GM21447 (cell line): ENCODE measurements at regions not wholly inside any gene's neighbourhood (a gene's known extent, or its start where the extent isn't known, plus 50 kb on each side); places are given as distances from the start of the nearest gene placed in this dataset.

Source experiments
- ATAC-seq: cut with Tn5 transposase; IDR thresholded peaks from one replicate; pipeline ENCODE4 v1.9.1; 2021; ENCODE audit not compliant: unreplicated experiment

GRCh38 chr13:33945477-33945876 lies 127.5 kb downstream of the RFC3 start:
- no peak for ATAC-seq

- no peak for ATAC-seq
Measured at GRCh38 chr13:33953203-33953602, 135.3 kb downstream of the RFC3 start.

- ATAC-seq = no peak
Measured at GRCh38 chr13:33953781-33954180, 135.8 kb downstream of the RFC3 start.

GRCh38 chr13:33956346-33956745 lies 138.4 kb downstream of the RFC3 start:
- ATAC-seq = no peak

GRCh38 chr13:33957497-33957905 lies 139.6 kb downstream of the RFC3 start:
- no peak for ATAC-seq

GRCh38 chr13:33958964-33959363 lies 141.0 kb downstream of the RFC3 start:
- no peak for ATAC-seq

- ATAC-seq = no peak
Measured at GRCh38 chr13:33963134-33963533, 145.2 kb downstream of the RFC3 start.

- no peak for ATAC-seq
Measured at GRCh38 chr13:33963895-33964294, 145.9 kb downstream of the RFC3 start.

GRCh38 chr13:33968520-33969507 lies 150.9 kb downstream of the RFC3 start:
- ATAC-seq = no peak

- ATAC-seq = no peak
Measured at GRCh38 chr13:33970746-33971561, 153.0 kb downstream of the RFC3 start.

GRCh38 chr13:33971562-33971819 lies 153.5 kb downstream of the RFC3 start:
- no peak for ATAC-seq

- ATAC-seq = no peak
Measured at GRCh38 chr13:33973194-33973593, 155.2 kb downstream of the RFC3 start.

GRCh38 chr13:33976965-33977364 lies 159.0 kb downstream of the RFC3 start:
- no peak for ATAC-seq

GRCh38 chr13:33978653-33979052 lies 160.7 kb downstream of the RFC3 start:
- ATAC-seq = no peak

GRCh38 chr13:33992881-33993336 lies 175.0 kb downstream of the RFC3 start:
- ATAC-seq = no peak

GRCh38 chr13:33994198-33994597 lies 176.2 kb downstream of the RFC3 start:
- ATAC-seq = no peak

GRCh38 chr13:33994826-33995502 lies 177.0 kb downstream of the RFC3 start:
- ATAC-seq = no peak

GRCh38 chr13:33996636-33997035 lies 178.7 kb downstream of the RFC3 start:
- ATAC-seq = no peak

GRCh38 chr13:33997574-33997973 lies 179.6 kb downstream of the RFC3 start:
- ATAC-seq = no peak

GRCh38 chr13:33999811-34000605 lies 182.1 kb downstream of the RFC3 start:
- ATAC-seq = no peak

- no peak for ATAC-seq
Measured at GRCh38 chr13:34000955-34001354, 183.0 kb downstream of the RFC3 start.
